ENCODE measurements at regions not wholly inside any gene's neighbourhood (a gene's known extent, or its start where the extent isn't known, plus 50 kb on each side); places are given as distances from the start of the nearest gene placed in this dataset.

- Histone ChIP-seq H3K27me3 (ENCODE audit: insufficient read depth) (no peaks in the 10 kb centered on the region), H3K79me2 (replicated peaks; ENCODE audit: insufficient read depth) (no peaks in the 10 kb centered on the region), H3F3A (replicated peaks; ENCODE audit: low read depth) (no peaks in the 10 kb centered on the region), H3K9me2 (ENCODE audit: insufficient read depth) (0 out of 2 replicates have a peak, but pooled peaks cover 3% of the 10 kb centered on the region), H4K20me1 (replicated peaks; ENCODE audit: insufficient read depth) (no peaks in the 10 kb centered on the region), H2AFZ (no peak overlapping the region), H3K27ac (ENCODE audit: low read depth) (no peak overlapping the region), H3K4me3 (no peak overlapping the region), H3K4me2 (no peak overlapping the region), H3K36me3 (ENCODE audit: insufficient read depth) (no peaks in the 10 kb centered on the region), H3K4me1 (ENCODE audit: insufficient read depth) (no peaks in the 10 kb centered on the region)
- TF ChIP-seq NANOG (IDR thresholded peaks at IDR 0.05; ENCODE audit: borderline replicate concordance): no peak
- no peak for TF ChIP-seq JUNB (IDR thresholded peaks at IDR 0.05; ENCODE audit: unreplicated experiment)
- TF ChIP-seq ZNF462 (CRISPR knock-in tag; IDR thresholded peaks at IDR 0.05): no peak
- TF ChIP-seq ZNF331 (CRISPR knock-in tag; IDR thresholded peaks at IDR 0.05; ENCODE audit: low read depth): no peak
- no peak for TF ChIP-seq CTCF (conservative IDR thresholded peaks at IDR 0.05; ENCODE audit: low read depth in 2 of 2)
- no peak for TF ChIP-seq EZH2phosphoT487 (IDR thresholded peaks at IDR 0.05; ENCODE audit: unreplicated experiment)
- TF ChIP-seq CREB1 (CRISPR knock-in tag; IDR thresholded peaks at IDR 0.05; ENCODE audit: low read depth): no peak
- no peak for TF ChIP-seq STAT1 (IDR thresholded peaks at IDR 0.05; ENCODE audit: unreplicated experiment)
- TF ChIP-seq REST (IDR thresholded peaks at IDR 0.05; ENCODE audit: unreplicated experiment): no peak
- no peak for TF ChIP-seq EZH2 (IDR thresholded peaks at IDR 0.05; ENCODE audit: low read depth, unreplicated experiment)
- Mint-ChIP-seq H3K4me3 (no peak overlapping the region), H3K36me3 (ENCODE audit: low read depth) (no peaks in the 10 kb centered on the region), H3K9me3 (no peaks in the 10 kb centered on the region), H3K27ac (no peak overlapping the region), H3K4me1 (peaks cover 5% of the 10 kb centered on the region; the same call in 2 of the 3 replicates), H3K27me3 (ENCODE audit: insufficient read depth, low read depth, poor library complexity) (no peaks in the 10 kb centered on the region)
- no peak for DNase-seq (ENCODE audit: low spot score)
- no peak for ATAC-seq
These were observed 87.8 kb downstream of the PLEKHG1 start for GRCh38 chr6:150687508-150687907.
